GM21381 (cell line): ENCODE measurements at regions not wholly inside any gene's neighbourhood (a gene's known extent, or its start where the extent isn't known, plus 50 kb on each side); places are given as distances from the start of the nearest gene placed in this dataset.

Source experiments
- ATAC-seq: cut with Tn5 transposase; IDR thresholded peaks from one replicate; pipeline ENCODE4 v1.9.1; 2021; ENCODE audit warnings: mild to moderate bottlenecking, moderate library complexity; ENCODE audit not compliant: unreplicated experiment

GRCh38 chr6:19637010-19637409 is 200.2 kb upstream of the ID4 start:
- no peak for ATAC-seq

GRCh38 chr6:19638931-19639330 is 198.2 kb upstream of the ID4 start:
- no peak for ATAC-seq

GRCh38 chr6:19643287-19643686 is 193.9 kb upstream of the ID4 start:
- ATAC-seq: no peak

- ATAC-seq: no peak
Observed at GRCh38 chr6:19643713-19644112, 193.5 kb upstream of the ID4 start.

- ATAC-seq: no peak
Observed at GRCh38 chr6:19655744-19656143, 181.4 kb upstream of the ID4 start.

- no peak for ATAC-seq
Observed at GRCh38 chr6:19660123-19660910, 176.9 kb upstream of the ID4 start.

- ATAC-seq: no peak
Observed at GRCh38 chr6:19662911-19663310, 174.3 kb upstream of the ID4 start.

- ATAC-seq: no peak
Observed at GRCh38 chr6:19663479-19663878, 173.7 kb upstream of the ID4 start.

GRCh38 chr6:19664050-19664449 is 173.1 kb upstream of the ID4 start:
- ATAC-seq: no peak

- no peak for ATAC-seq
Observed at GRCh38 chr6:19664878-19665612, 172.1 kb upstream of the ID4 start.

GRCh38 chr6:19665613-19665909 is 171.6 kb upstream of the ID4 start:
- ATAC-seq: no peak

- no peak for ATAC-seq
Observed at GRCh38 chr6:19668710-19669109, 168.5 kb upstream of the ID4 start.

GRCh38 chr6:19669206-19669605 is 168.0 kb upstream of the ID4 start:
- no peak for ATAC-seq

GRCh38 chr6:19682859-19683258 is 154.3 kb upstream of the ID4 start:
- ATAC-seq: no peak

- no peak for ATAC-seq
Observed at GRCh38 chr6:19690325-19691075, 146.7 kb upstream of the ID4 start.

GRCh38 chr6:19691465-19692167 is 145.6 kb upstream of the ID4 start:
- no peak for ATAC-seq

GRCh38 chr6:19692506-19693298 is 144.5 kb upstream of the ID4 start:
- no peak for ATAC-seq

GRCh38 chr6:19694697-19695096 is 142.5 kb upstream of the ID4 start:
- ATAC-seq: no peak

GRCh38 chr6:19697744-19698290 is 139.4 kb upstream of the ID4 start:
- ATAC-seq: no peak

GRCh38 chr6:19699932-19700331 is 137.2 kb upstream of the ID4 start:
- no peak for ATAC-seq
